ENCODE measurements at regions not wholly inside any gene's neighbourhood (a gene's known extent, or its start where the extent isn't known, plus 50 kb on each side); places are given as distances from the start of the nearest gene placed in this dataset.
"Not testable (repeated sequence)": the region's sequence is repeated elsewhere in the genome, so short reads cannot be mapped to it uniquely, and the experiment has no call there.

DNA sequence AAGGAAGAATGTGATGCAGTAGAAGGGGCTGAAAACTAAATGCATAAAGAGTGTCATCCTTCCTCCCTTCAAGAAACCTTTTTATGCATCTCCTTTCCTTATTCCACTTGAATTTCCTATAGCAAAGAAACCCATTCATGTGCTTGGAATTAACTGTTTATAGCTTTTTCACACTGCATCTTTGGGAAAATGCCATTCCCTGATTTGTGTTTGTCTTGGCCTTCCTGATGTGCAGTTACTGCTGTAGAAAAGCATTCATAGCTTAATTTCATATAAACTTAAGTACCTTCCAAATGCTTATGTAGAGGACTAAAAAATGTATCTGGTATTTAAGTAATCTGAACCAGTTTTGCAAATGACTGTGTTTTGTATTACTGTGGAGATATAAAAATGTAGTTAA is 61.8 kb downstream of the SDR9C7 start:
- no peak for DNase-seq

- DNase-seq: no peak
Measured at GRCh38 chr12:56867216-56867615, 67.0 kb downstream of the SDR9C7 start.

- DNase-seq: no peak
Measured at GRCh38 chr12:56866493-56866892, 67.7 kb downstream of the SDR9C7 start.

DNA sequence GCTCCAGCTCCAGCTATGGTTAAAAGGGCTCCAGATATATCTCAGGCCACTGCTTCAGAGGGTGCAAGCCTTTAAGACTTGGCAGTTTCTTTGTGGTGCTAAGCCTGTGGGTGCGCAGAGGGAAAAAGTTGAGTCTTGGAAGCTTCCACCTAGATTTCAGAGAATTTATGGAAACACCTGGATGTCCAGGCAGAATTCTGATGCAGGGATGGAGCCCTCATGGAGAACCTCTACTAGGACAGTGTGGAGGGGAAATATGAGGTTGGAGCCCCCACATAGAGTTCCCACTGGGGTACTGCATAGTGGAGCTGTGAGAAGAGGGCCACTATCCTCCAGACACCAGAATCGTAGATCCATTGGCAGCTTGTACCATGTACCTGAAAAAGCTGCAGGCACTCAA is 69.9 kb downstream of the SDR9C7 start:
- no peak for DNase-seq

- no peak for DNase-seq
Measured at GRCh38 chr12:56863789-56864188, 70.4 kb downstream of the SDR9C7 start.

DNA sequence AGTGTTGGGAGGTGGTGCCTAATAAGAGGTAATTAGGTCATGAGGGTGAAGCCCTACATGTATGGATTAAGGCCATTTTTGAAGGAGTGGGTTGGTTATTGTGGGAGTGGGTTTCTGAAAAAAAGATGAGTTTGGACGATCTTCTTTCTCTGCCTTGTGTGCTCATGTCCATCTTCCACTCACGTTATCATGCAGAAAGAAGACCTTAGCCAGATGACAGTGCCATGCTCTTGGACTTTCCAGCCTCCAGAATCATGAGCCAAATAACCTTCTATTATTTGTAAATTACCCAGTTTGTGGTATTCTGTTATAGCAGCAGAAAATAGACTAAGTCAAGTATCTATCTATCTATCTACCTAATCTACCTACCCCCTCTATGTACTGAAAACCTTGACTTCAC is 71.9 kb downstream of the SDR9C7 start:
- no peak for DNase-seq

DNA sequence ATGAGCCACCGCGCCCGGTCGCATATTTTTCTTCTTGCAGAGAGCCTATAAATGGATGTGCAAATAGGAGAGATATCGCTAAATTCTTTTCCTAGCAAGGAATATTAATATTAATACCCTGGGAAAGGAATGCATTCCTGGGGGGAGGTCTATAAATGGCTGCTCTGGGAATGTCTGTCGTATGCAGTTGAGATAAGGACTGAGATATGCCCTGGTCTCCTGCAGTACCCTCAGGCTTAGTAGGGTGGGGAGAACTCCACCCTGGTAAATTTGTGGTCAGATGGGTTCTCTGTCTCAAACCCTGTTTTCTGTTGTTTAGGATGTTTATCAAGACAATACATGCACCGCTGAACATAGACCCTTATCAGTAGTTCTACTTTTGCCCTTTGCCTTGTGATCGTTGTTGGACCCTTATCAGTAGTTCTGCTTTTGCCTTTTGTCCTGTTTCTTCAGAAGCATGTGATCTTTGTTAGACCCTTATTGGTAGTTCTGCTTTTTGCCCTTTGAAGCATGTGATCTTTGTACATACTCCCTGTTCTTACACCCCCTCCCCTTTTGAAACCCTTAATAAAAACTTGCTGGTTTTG is 80.7 kb downstream of the SDR9C7 start:
- DNase-seq: not testable (repeated sequence)

DNA sequence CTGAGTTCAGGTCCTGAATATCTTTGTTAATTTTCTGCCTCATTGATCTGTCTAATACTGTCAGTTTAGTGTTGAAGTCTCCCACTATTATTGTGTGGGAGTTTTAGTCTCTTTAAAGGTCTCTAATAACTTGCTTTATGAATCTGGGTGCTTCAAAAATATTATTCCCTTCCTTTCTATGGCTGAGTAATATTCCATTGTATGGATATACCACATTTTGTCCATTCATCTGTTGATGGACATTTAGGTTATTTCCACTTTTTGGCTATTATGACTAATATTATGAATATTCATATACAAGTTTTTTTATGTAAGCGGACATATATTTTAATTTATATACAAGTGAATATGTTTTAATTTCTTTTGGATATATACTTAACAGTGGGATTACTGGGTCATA is 82.7 kb downstream of the SDR9C7 start:
- no peak for DNase-seq

GRCh38 chr12:56840922-56841321 is 77.8 kb downstream of the HSD17B6 start:
- DNase-seq: no peak

- peak in 11 of 14 donors; percentile 2 to 51 (median 7) for DNase-seq
Measured at GRCh38 chr12:56839915-56840325, 76.8 kb downstream of the HSD17B6 start.

GRCh38 chr12:56839489-56839848 is 76.3 kb downstream of the HSD17B6 start:
- DNase-seq: no peak

- DNase-seq: peak in 1 of 14 donors; percentile 24
Measured at GRCh38 chr12:56838621-56839488, 75.7 kb downstream of the HSD17B6 start.
